ENCODE measurements at regions not wholly inside any gene's neighbourhood (a gene's known extent, or its start where the extent isn't known, plus 50 kb on each side); places are given as distances from the start of the nearest gene placed in this dataset.

DNA sequence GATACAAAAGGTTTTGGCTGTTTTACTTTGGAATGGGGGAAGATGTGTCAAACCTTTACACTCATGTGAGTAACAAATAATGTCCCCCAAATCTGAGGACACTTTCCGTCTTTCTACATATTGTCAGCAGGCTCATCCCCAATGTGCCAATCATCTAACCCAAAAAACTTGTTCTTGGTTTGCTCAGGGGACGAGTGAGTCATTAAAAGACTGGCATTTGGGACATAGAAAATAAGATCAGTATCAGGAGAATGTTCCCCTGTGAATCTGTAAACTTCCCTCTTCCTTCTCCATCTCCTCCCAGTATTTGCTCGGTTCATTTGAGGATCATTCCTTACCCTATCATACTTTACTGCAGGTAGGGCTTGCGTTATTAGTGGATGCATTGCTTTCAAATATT is 194.1 kb upstream of the RUNX1 start:
- TF ChIP-seq, protein P1, sequence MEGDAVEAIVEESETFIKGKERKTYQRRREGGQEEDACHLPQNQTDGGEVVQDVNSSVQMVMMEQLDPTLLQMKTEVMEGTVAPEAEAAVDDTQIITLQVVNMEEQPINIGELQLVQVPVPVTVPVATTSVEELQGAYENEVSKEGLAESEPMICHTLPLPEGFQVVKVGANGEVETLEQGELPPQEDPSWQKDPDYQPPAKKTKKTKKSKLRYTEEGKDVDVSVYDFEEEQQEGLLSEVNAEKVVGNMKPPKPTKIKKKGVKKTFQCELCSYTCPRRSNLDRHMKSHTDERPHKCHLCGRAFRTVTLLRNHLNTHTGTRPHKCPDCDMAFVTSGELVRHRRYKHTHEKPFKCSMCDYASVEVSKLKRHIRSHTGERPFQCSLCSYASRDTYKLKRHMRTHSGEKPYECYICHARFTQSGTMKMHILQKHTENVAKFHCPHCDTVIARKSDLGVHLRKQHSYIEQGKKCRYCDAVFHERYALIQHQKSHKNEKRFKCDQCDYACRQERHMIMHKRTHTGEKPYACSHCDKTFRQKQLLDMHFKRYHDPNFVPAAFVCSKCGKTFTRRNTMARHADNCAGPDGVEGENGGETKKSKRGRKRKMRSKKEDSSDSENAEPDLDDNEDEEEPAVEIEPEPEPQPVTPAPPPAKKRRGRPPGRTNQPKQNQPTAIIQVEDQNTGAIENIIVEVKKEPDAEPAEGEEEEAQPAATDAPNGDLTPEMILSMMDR (IDR thresholded peaks at IDR 0.05), result no peak
- no peak for TF ChIP-seq POLR2A (IDR thresholded peaks at IDR 0.05)
